ENCODE measurements at regions not wholly inside any gene's neighbourhood (a gene's known extent, or its start where the extent isn't known, plus 50 kb on each side); places are given as distances from the start of the nearest gene placed in this dataset.
"Not testable (repeated sequence)": the region's sequence is repeated elsewhere in the genome, so short reads cannot be mapped to it uniquely, and the experiment has no call there.

GRCh38 chr3:34066999-34067398, 268.6 kb downstream of the PDCD6IP start:
- DNase-seq = no peak

GRCh38 chr3:34067536-34068051, 269.2 kb downstream of the PDCD6IP start:
- peak in 1 of 2 experiments; percentile 33 for DNase-seq

- DNase-seq = no peak
These were observed 270.1 kb downstream of the PDCD6IP start for GRCh38 chr3:34068505-34068904.

- no peak for DNase-seq
These were observed 272.6 kb downstream of the PDCD6IP start for GRCh38 chr3:34070831-34071585.

- DNase-seq = no peak
These were observed 273.9 kb downstream of the PDCD6IP start for GRCh38 chr3:34072297-34072696.

- no peak for DNase-seq
These were observed 274.7 kb downstream of the PDCD6IP start for GRCh38 chr3:34073111-34073510.

- no peak for DNase-seq
These were observed 275.5 kb downstream of the PDCD6IP start for GRCh38 chr3:34073961-34074360.

GRCh38 chr3:34075975-34076374, 277.5 kb downstream of the PDCD6IP start:
- no peak for DNase-seq

GRCh38 chr3:34077417-34078195, 279.2 kb downstream of the PDCD6IP start:
- DNase-seq = peak in 1 of 2 experiments; percentile 34

- no peak for DNase-seq
These were observed 280.0 kb downstream of the PDCD6IP start for GRCh38 chr3:34078418-34078817.

- DNase-seq = not testable (repeated sequence)
These were observed 281.4 kb downstream of the PDCD6IP start for GRCh38 chr3:34079849-34080248.

- DNase-seq = not testable (repeated sequence)
These were observed 291.9 kb downstream of the PDCD6IP start for GRCh38 chr3:34090379-34090778.

GRCh38 chr3:34090876-34091275, 292.4 kb downstream of the PDCD6IP start:
- peak; percentile 11 to 53 for DNase-seq

GRCh38 chr3:34094280-34094679, 295.9 kb downstream of the PDCD6IP start:
- not testable (repeated sequence) for DNase-seq

- no peak for DNase-seq
These were observed 303.9 kb downstream of the PDCD6IP start for GRCh38 chr3:34102288-34102687.

GRCh38 chr3:34106379-34106778, 307.9 kb downstream of the PDCD6IP start:
- DNase-seq = no peak

GRCh38 chr3:34106879-34107278, 308.4 kb downstream of the PDCD6IP start:
- no peak for DNase-seq

- no peak for DNase-seq
These were observed 309.2 kb downstream of the PDCD6IP start for GRCh38 chr3:34107669-34108068.

GRCh38 chr3:34109021-34109420, 310.6 kb downstream of the PDCD6IP start:
- DNase-seq = no peak

- DNase-seq = no peak
These were observed 311.4 kb downstream of the PDCD6IP start for GRCh38 chr3:34109846-34110245.

- no peak for DNase-seq
These were observed 312.9 kb downstream of the PDCD6IP start for GRCh38 chr3:34111361-34111760.

- DNase-seq = not testable (repeated sequence)
These were observed 313.8 kb downstream of the PDCD6IP start for GRCh38 chr3:34112261-34112660.

- no peak for DNase-seq
These were observed 332.7 kb downstream of the PDCD6IP start for GRCh38 chr3:34131091-34131490.

Data from cerebellar nuclear complex (tissue), 1 donor.